ENCODE measurements at regions not wholly inside any gene's neighbourhood (a gene's known extent, or its start where the extent isn't known, plus 50 kb on each side); places are given as distances from the start of the nearest gene placed in this dataset.

- H3K27ac Mint-ChIP-seq (ENCODE audit: unreplicated experiment) = no peak overlapping the region
- peaks cover 8% of the 10 kb centered on the region for H3K4me1 Mint-ChIP-seq
- peaks cover 2% of the 10 kb centered on the region for H3K9me3 Mint-ChIP-seq
- H3K4me3 Mint-ChIP-seq = no peak overlapping the region
- DNase-seq (ENCODE audit: low read depth, low spot score) = no peak
- H3K36me3 Mint-ChIP-seq (ENCODE audit: low read depth) = no peaks in the 10 kb centered on the region
- H3K27me3 Mint-ChIP-seq (ENCODE audit: low read depth) = no peaks in the 10 kb centered on the region
- TF ChIP-seq CTCF (conservative IDR thresholded peaks at IDR 0.05) = no peak
Measured at GRCh38 chr7:41808541-41808940, 105.7 kb upstream of the INHBA start.

- peaks cover 5% of the 10 kb centered on the region for H3K9me3 Mint-ChIP-seq
- no peaks in the 10 kb centered on the region for H3K36me3 Mint-ChIP-seq (ENCODE audit: low read depth)
- no peak for DNase-seq (ENCODE audit: low read depth, low spot score)
Measured at GRCh38 chr7:41803569-41803968, 100.7 kb upstream of the INHBA start.

GRCh38 chr7:41796331-41796730, 93.4 kb upstream of the INHBA start:
- Mint-ChIP-seq H3K36me3 (ENCODE audit: low read depth) (no peaks in the 10 kb centered on the region), H3K9me3 (peaks cover 9% of the 10 kb centered on the region), H3K4me3 (no peak overlapping the region), H3K4me1 (peaks cover 10% of the 10 kb centered on the region), H3K27ac (ENCODE audit: unreplicated experiment) (no peak overlapping the region), H3K27me3 (ENCODE audit: low read depth) (no peaks in the 10 kb centered on the region)
- no peak for TF ChIP-seq CTCF (conservative IDR thresholded peaks at IDR 0.05)
- no peak for DNase-seq (ENCODE audit: low read depth, low spot score)

More at GRCh38 chr7:41803569-41803968, 100.7 kb upstream of the INHBA start:
- no peak for TF ChIP-seq CTCF (conservative IDR thresholded peaks at IDR 0.05)
- peaks cover 4% of the 10 kb centered on the region for H3K4me1 Mint-ChIP-seq
- no peak overlapping the region for H3K4me3 Mint-ChIP-seq
- no peaks in the 10 kb centered on the region for H3K27me3 Mint-ChIP-seq (ENCODE audit: low read depth)
- H3K27ac Mint-ChIP-seq (ENCODE audit: unreplicated experiment) = no peak overlapping the region

GRCh38 chr7:41795276-41795833, 92.5 kb upstream of the INHBA start:
- no peak overlapping the region for H3K4me3 Mint-ChIP-seq
- peaks cover 18% of the 10 kb centered on the region for H3K4me1 Mint-ChIP-seq
- H3K9me3 Mint-ChIP-seq = peaks cover 9% of the 10 kb centered on the region
- H3K36me3 Mint-ChIP-seq (ENCODE audit: low read depth) = no peaks in the 10 kb centered on the region
- DNase-seq (ENCODE audit: low read depth, low spot score) = no peak
- H3K27ac Mint-ChIP-seq (ENCODE audit: unreplicated experiment) = no peak overlapping the region
- no peaks in the 10 kb centered on the region for H3K27me3 Mint-ChIP-seq (ENCODE audit: low read depth)
- no peak for TF ChIP-seq CTCF (conservative IDR thresholded peaks at IDR 0.05)

GRCh38 chr7:41793556-41793955, 90.7 kb upstream of the INHBA start:
- no peak for DNase-seq (ENCODE audit: low read depth, low spot score)
- TF ChIP-seq CTCF (conservative IDR thresholded peaks at IDR 0.05) = no peak
- Mint-ChIP-seq H3K4me3 (no peak overlapping the region), H3K4me1 (peaks cover 19% of the 10 kb centered on the region), H3K27ac (ENCODE audit: unreplicated experiment) (no peak overlapping the region), H3K36me3 (ENCODE audit: low read depth) (no peaks in the 10 kb centered on the region), H3K9me3 (peaks cover 9% of the 10 kb centered on the region), H3K27me3 (ENCODE audit: low read depth) (no peaks in the 10 kb centered on the region)

Data from neural crest cell (in vitro differentiated cells).